ENCODE measurements at regions not wholly inside any gene's neighbourhood (a gene's known extent, or its start where the extent isn't known, plus 50 kb on each side); places are given as distances from the start of the nearest gene placed in this dataset.

GRCh38 chr9:18228101-18228500, 245.9 kb upstream of the ADAMTSL1 start:
- Histone ChIP-seq H3K27ac (ENCODE audit: low read depth in 1 of 2, low read length in 1 of 2) (no peak overlapping the region), H3K9me3 (ENCODE audit: control insufficient read depth in 2 of 2, insufficient read depth in 1 of 2, low read length in 1 of 2) (no peaks in the 10 kb centered on the region), H3K4me3 (ENCODE audit: low read length in 2 of 2) (no peak overlapping the region), H3K36me3 (ENCODE audit: control insufficient read depth in 2 of 2, insufficient read depth in 2 of 2, low read length in 1 of 2) (no peaks in the 10 kb centered on the region), H3K27me3 (ENCODE audit: control insufficient read depth in 2 of 2, insufficient read depth in 1 of 2, low read length in 1 of 2) (no peaks in the 10 kb centered on the region), H3K4me1 (ENCODE audit: control insufficient read depth in 2 of 2, insufficient read depth in 2 of 2, low read length in 2 of 2) (no peaks in the 10 kb centered on the region)
- DNase-seq (ENCODE audit: low read depth in 6 of 9, low spot score in 9 of 9): no peak
- WGBS: 93% methylated on average over 3 of the region's 3 CpGs

- Histone ChIP-seq H3K4me3 (ENCODE audit: low read length in 2 of 2) (no peak overlapping the region), H3K9me3 (ENCODE audit: control insufficient read depth in 2 of 2, insufficient read depth in 1 of 2, low read length in 1 of 2) (no peaks in the 10 kb centered on the region), H3K36me3 (ENCODE audit: control insufficient read depth in 2 of 2, insufficient read depth in 2 of 2, low read length in 1 of 2) (no peaks in the 10 kb centered on the region), H3K27ac (ENCODE audit: low read depth in 1 of 2, low read length in 1 of 2) (no peak overlapping the region), H3K27me3 (ENCODE audit: control insufficient read depth in 2 of 2, insufficient read depth in 1 of 2, low read length in 1 of 2) (no peaks in the 10 kb centered on the region), H3K4me1 (ENCODE audit: control insufficient read depth in 2 of 2, insufficient read depth in 2 of 2, low read length in 2 of 2) (no peaks in the 10 kb centered on the region)
- no peak for DNase-seq (ENCODE audit: low read depth in 6 of 9, low spot score in 9 of 9)
- whole genome bisulfite sequencing: 90% methylated on average over 2 of the region's 2 CpGs
These were observed 243.8 kb upstream of the ADAMTSL1 start for GRCh38 chr9:18229992-18230676.

- Histone ChIP-seq H3K27me3 (ENCODE audit: control insufficient read depth in 2 of 2, insufficient read depth in 1 of 2, low read length in 1 of 2) (no peaks in the 10 kb centered on the region), H3K4me1 (ENCODE audit: control insufficient read depth in 2 of 2, insufficient read depth in 2 of 2, low read length in 2 of 2) (no peaks in the 10 kb centered on the region), H3K9me3 (ENCODE audit: control insufficient read depth in 2 of 2, insufficient read depth in 1 of 2, low read length in 1 of 2) (no peaks in the 10 kb centered on the region), H3K36me3 (ENCODE audit: control insufficient read depth in 2 of 2, insufficient read depth in 2 of 2, low read length in 1 of 2) (no peaks in the 10 kb centered on the region), H3K4me3 (ENCODE audit: low read length in 2 of 2) (no peak overlapping the region), H3K27ac (ENCODE audit: low read depth in 1 of 2, low read length in 1 of 2) (no peak overlapping the region)
- WGBS: 90% methylated on average over 4 of the region's 4 CpGs
- no peak for DNase-seq (ENCODE audit: low read depth in 6 of 9, low spot score in 9 of 9)
These were observed 240.6 kb upstream of the ADAMTSL1 start for GRCh38 chr9:18233311-18233710.

- 83% methylated on average over 6 of the region's 6 CpGs for whole genome bisulfite sequencing
- DNase-seq (ENCODE audit: low read depth in 6 of 9, low spot score in 9 of 9): no peak
These were observed 240.0 kb upstream of the ADAMTSL1 start for GRCh38 chr9:18233776-18234445.

GRCh38 chr9:18235181-18235908, 238.6 kb upstream of the ADAMTSL1 start:
- H3K9me3 ChIP-seq (ENCODE audit: control insufficient read depth in 2 of 2, insufficient read depth in 1 of 2, low read length in 1 of 2): no peaks in the 10 kb centered on the region
- no peak for DNase-seq (ENCODE audit: low read depth in 6 of 9, low spot score in 9 of 9)
- no peaks in the 10 kb centered on the region for H3K36me3 ChIP-seq (ENCODE audit: control insufficient read depth in 2 of 2, insufficient read depth in 2 of 2, low read length in 1 of 2)
- H3K4me1 ChIP-seq (ENCODE audit: control insufficient read depth in 2 of 2, insufficient read depth in 2 of 2, low read length in 2 of 2): no peaks in the 10 kb centered on the region
- no peaks in the 10 kb centered on the region for H3K27me3 ChIP-seq (ENCODE audit: control insufficient read depth in 2 of 2, insufficient read depth in 1 of 2, low read length in 1 of 2)
- no peak overlapping the region for H3K4me3 ChIP-seq (ENCODE audit: low read length in 2 of 2)
- 93% methylated on average over 6 of the region's 6 CpGs for WGBS
- no peak overlapping the region for H3K27ac ChIP-seq (ENCODE audit: low read depth in 1 of 2, low read length in 1 of 2)

More at GRCh38 chr9:18233776-18234445, 240.0 kb upstream of the ADAMTSL1 start:
- Histone ChIP-seq H3K4me3 (ENCODE audit: low read length in 2 of 2) (no peak overlapping the region), H3K27ac (ENCODE audit: low read depth in 1 of 2, low read length in 1 of 2) (no peak overlapping the region), H3K4me1 (ENCODE audit: control insufficient read depth in 2 of 2, insufficient read depth in 2 of 2, low read length in 2 of 2) (no peaks in the 10 kb centered on the region), H3K9me3 (ENCODE audit: control insufficient read depth in 2 of 2, insufficient read depth in 1 of 2, low read length in 1 of 2) (no peaks in the 10 kb centered on the region), H3K27me3 (ENCODE audit: control insufficient read depth in 2 of 2, insufficient read depth in 1 of 2, low read length in 1 of 2) (no peaks in the 10 kb centered on the region), H3K36me3 (ENCODE audit: control insufficient read depth in 2 of 2, insufficient read depth in 2 of 2, low read length in 1 of 2) (no peaks in the 10 kb centered on the region)

GRCh38 chr9:18236336-18236735, 237.6 kb upstream of the ADAMTSL1 start:
- no peak overlapping the region for H3K27ac ChIP-seq (ENCODE audit: low read depth in 1 of 2, low read length in 1 of 2)
- no peaks in the 10 kb centered on the region for H3K9me3 ChIP-seq (ENCODE audit: control insufficient read depth in 2 of 2, insufficient read depth in 1 of 2, low read length in 1 of 2)
- H3K4me3 ChIP-seq (ENCODE audit: low read length in 2 of 2): no peak overlapping the region
- WGBS: 95% methylated on average over 3 of the region's 3 CpGs
- H3K27me3 ChIP-seq (ENCODE audit: control insufficient read depth in 2 of 2, insufficient read depth in 1 of 2, low read length in 1 of 2): no peaks in the 10 kb centered on the region
- no peaks in the 10 kb centered on the region for H3K36me3 ChIP-seq (ENCODE audit: control insufficient read depth in 2 of 2, insufficient read depth in 2 of 2, low read length in 1 of 2)
- DNase-seq (ENCODE audit: low read depth in 6 of 9, low spot score in 9 of 9): no peak
- no peaks in the 10 kb centered on the region for H3K4me1 ChIP-seq (ENCODE audit: control insufficient read depth in 2 of 2, insufficient read depth in 2 of 2, low read length in 2 of 2)

- H3K4me3 ChIP-seq (ENCODE audit: low read length in 2 of 2): no peak overlapping the region
- H3K27me3 ChIP-seq (ENCODE audit: control insufficient read depth in 2 of 2, insufficient read depth in 1 of 2, low read length in 1 of 2): no peaks in the 10 kb centered on the region
- 90% methylated on average over 3 of the region's 3 CpGs for WGBS
- DNase-seq (ENCODE audit: low read depth in 6 of 9, low spot score in 9 of 9): no peak
- no peaks in the 10 kb centered on the region for H3K4me1 ChIP-seq (ENCODE audit: control insufficient read depth in 2 of 2, insufficient read depth in 2 of 2, low read length in 2 of 2)
- H3K9me3 ChIP-seq (ENCODE audit: control insufficient read depth in 2 of 2, insufficient read depth in 1 of 2, low read length in 1 of 2): no peaks in the 10 kb centered on the region
- no peak overlapping the region for H3K27ac ChIP-seq (ENCODE audit: low read depth in 1 of 2, low read length in 1 of 2)
- H3K36me3 ChIP-seq (ENCODE audit: control insufficient read depth in 2 of 2, insufficient read depth in 2 of 2, low read length in 1 of 2): no peaks in the 10 kb centered on the region
These were observed 236.2 kb upstream of the ADAMTSL1 start for GRCh38 chr9:18237776-18238175.

- Histone ChIP-seq H3K4me1 (ENCODE audit: control insufficient read depth in 2 of 2, insufficient read depth in 2 of 2, low read length in 2 of 2) (no peaks in the 10 kb centered on the region), H3K36me3 (ENCODE audit: control insufficient read depth in 2 of 2, insufficient read depth in 2 of 2, low read length in 1 of 2) (no peaks in the 10 kb centered on the region), H3K4me3 (ENCODE audit: low read length in 2 of 2) (no peak overlapping the region), H3K27ac (ENCODE audit: low read depth in 1 of 2, low read length in 1 of 2) (no peak overlapping the region), H3K9me3 (ENCODE audit: control insufficient read depth in 2 of 2, insufficient read depth in 1 of 2, low read length in 1 of 2) (no peaks in the 10 kb centered on the region), H3K27me3 (ENCODE audit: control insufficient read depth in 2 of 2, insufficient read depth in 1 of 2, low read length in 1 of 2) (no peaks in the 10 kb centered on the region)
- DNase-seq (ENCODE audit: low read depth in 6 of 9, low spot score in 9 of 9): no peak
- 76% methylated on average over 2 of the region's 2 CpGs for WGBS
These were observed 235.7 kb upstream of the ADAMTSL1 start for GRCh38 chr9:18238254-18238653.

GRCh38 chr9:18238752-18239447, 235.1 kb upstream of the ADAMTSL1 start:
- Histone ChIP-seq H3K4me3 (ENCODE audit: low read length in 2 of 2) (no peak overlapping the region), H3K27ac (ENCODE audit: low read depth in 1 of 2, low read length in 1 of 2) (no peak overlapping the region), H3K4me1 (ENCODE audit: control insufficient read depth in 2 of 2, insufficient read depth in 2 of 2, low read length in 2 of 2) (no peaks in the 10 kb centered on the region), H3K9me3 (ENCODE audit: control insufficient read depth in 2 of 2, insufficient read depth in 1 of 2, low read length in 1 of 2) (no peaks in the 10 kb centered on the region), H3K36me3 (ENCODE audit: control insufficient read depth in 2 of 2, insufficient read depth in 2 of 2, low read length in 1 of 2) (no peaks in the 10 kb centered on the region), H3K27me3 (ENCODE audit: control insufficient read depth in 2 of 2, insufficient read depth in 1 of 2, low read length in 1 of 2) (no peaks in the 10 kb centered on the region)
- WGBS: 96% methylated on average over 1 of the region's 1 CpG
- DNase-seq (ENCODE audit: low read depth in 6 of 9, low spot score in 9 of 9): no peak
